ENCODE measurements at regions not wholly inside any gene's neighbourhood (a gene's known extent, or its start where the extent isn't known, plus 50 kb on each side); places are given as distances from the start of the nearest gene placed in this dataset.

DNA sequence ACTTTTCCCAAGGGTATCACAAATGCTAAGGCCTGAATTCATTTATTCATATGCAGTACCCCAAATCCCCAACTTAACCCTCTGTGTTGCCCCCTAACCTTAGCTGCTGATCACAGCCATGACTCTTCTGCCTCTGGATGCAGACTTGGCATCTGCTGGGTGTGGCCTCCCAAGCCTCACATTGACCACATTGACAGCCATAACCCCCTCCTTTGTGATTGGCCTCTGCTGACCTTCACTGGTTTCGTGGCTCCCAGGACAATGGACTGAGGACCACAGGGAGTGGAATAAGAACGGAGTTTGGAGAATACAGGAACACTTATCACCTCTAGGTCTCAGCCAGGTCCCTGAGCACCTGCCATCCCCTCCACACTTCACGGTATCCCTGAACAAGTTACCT lies 123.6 kb upstream of the CPEB2 start:
- H2AFZ ChIP-seq = no peak overlapping the region
- no peak for TF ChIP-seq CTCF (IDR thresholded peaks at IDR 0.05)
- H3K36me3 ChIP-seq (ENCODE audit: control insufficient read depth, insufficient read depth, low read length) = no peaks in the 10 kb centered on the region
- H3K4me1 ChIP-seq = peaks cover 5% of the 10 kb centered on the region
- no peaks in the 10 kb centered on the region for H3K79me2 ChIP-seq
- H3K4me3 ChIP-seq (ENCODE audit: low read depth, low read length) = no peak overlapping the region
- H3K27me3 ChIP-seq (ENCODE audit: control insufficient read depth, insufficient read depth, low read length) = no peaks in the 10 kb centered on the region
- H3K9me3 ChIP-seq (ENCODE audit: control insufficient read depth, low read length) = no peaks in the 10 kb centered on the region
- no peak overlapping the region for H3K9ac ChIP-seq
- H3K4me2 ChIP-seq (ENCODE audit: low read length) = no peak overlapping the region
- H3K27ac ChIP-seq = no peak overlapping the region

- TF ChIP-seq CTCF (IDR thresholded peaks at IDR 0.05) = no peak
- no peak overlapping the region for H3K4me3 ChIP-seq (ENCODE audit: low read depth, low read length)
- no peaks in the 10 kb centered on the region for H3K79me2 ChIP-seq
- no peak overlapping the region for H3K9ac ChIP-seq
- H2AFZ ChIP-seq = no peak overlapping the region
- H3K4me2 ChIP-seq (ENCODE audit: low read length) = no peak overlapping the region
- no peaks in the 10 kb centered on the region for H3K36me3 ChIP-seq (ENCODE audit: control insufficient read depth, insufficient read depth, low read length)
- no peak overlapping the region for H3K27ac ChIP-seq
- no peaks in the 10 kb centered on the region for H3K9me3 ChIP-seq (ENCODE audit: control insufficient read depth, low read length)
- peaks cover 5% of the 10 kb centered on the region for H3K4me1 ChIP-seq
- no peaks in the 10 kb centered on the region for H3K27me3 ChIP-seq (ENCODE audit: control insufficient read depth, insufficient read depth, low read length)
Observed at GRCh38 chr4:14879683-14880082, 122.6 kb upstream of the CPEB2 start.

DNA sequence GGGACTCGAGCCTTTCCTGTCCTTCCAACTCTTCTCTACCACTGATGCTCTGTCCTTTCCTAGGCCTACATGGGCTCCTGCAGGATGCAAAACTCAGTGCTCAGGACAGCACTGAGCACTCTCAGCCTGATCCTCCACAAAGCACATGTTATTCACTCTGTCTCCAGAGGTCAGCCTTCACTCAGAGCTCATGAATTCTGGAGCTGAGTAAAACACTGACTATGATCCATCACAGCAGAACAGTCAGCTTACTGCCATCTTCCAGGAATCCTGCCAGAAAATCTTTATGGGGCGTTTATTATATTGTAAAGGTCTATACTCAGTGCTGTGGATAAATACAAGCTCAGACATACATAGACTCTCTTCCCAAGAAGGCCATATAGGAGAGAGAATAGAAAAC lies 121.5 kb upstream of the CPEB2 start:
- no peaks in the 10 kb centered on the region for H3K27me3 ChIP-seq (ENCODE audit: control insufficient read depth, insufficient read depth, low read length)
- TF ChIP-seq CTCF (IDR thresholded peaks at IDR 0.05) = no peak
- H3K36me3 ChIP-seq (ENCODE audit: control insufficient read depth, insufficient read depth, low read length) = no peaks in the 10 kb centered on the region
- H3K4me1 ChIP-seq = peaks cover 5% of the 10 kb centered on the region
- no peak overlapping the region for H2AFZ ChIP-seq
- H3K27ac ChIP-seq = no peak overlapping the region
- no peak overlapping the region for H3K4me3 ChIP-seq (ENCODE audit: low read depth, low read length)
- no peaks in the 10 kb centered on the region for H3K79me2 ChIP-seq
- no peak overlapping the region for H3K9ac ChIP-seq
- no peak overlapping the region for H3K4me2 ChIP-seq (ENCODE audit: low read length)
- no peaks in the 10 kb centered on the region for H3K9me3 ChIP-seq (ENCODE audit: control insufficient read depth, low read length)

DNA sequence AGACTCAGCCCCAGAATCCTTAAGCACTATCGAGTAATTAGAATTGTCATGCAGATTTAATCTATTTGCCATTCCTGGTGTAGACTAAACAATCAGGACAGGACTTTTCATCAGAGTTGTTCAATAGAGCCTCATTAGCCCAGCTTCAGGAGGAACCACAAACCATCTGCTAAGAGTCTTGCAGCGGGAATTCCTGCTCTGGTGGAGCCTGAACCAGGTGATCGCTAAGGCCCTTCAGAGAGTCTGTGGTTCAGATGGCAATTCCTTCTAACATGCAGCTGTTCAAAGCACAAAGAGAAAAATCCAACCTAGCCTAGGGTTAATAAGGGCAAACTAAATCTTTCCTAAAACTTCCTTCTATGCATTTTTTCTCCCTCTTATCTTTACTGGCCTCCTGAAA lies 119.1 kb upstream of the CPEB2 start:
- Histone ChIP-seq H3K27ac (no peak overlapping the region), H3K9ac (no peak overlapping the region), H3K27me3 (ENCODE audit: control insufficient read depth, insufficient read depth, low read length) (no peaks in the 10 kb centered on the region), H3K9me3 (ENCODE audit: control insufficient read depth, low read length) (no peaks in the 10 kb centered on the region), H3K4me2 (ENCODE audit: low read length) (no peak overlapping the region), H3K79me2 (no peaks in the 10 kb centered on the region), H3K4me1 (peaks cover 5% of the 10 kb centered on the region), H2AFZ (no peak overlapping the region), H3K4me3 (ENCODE audit: low read depth, low read length) (no peak overlapping the region), H3K36me3 (ENCODE audit: control insufficient read depth, insufficient read depth, low read length) (no peaks in the 10 kb centered on the region)
- no peak for TF ChIP-seq CTCF (IDR thresholded peaks at IDR 0.05)

DNA sequence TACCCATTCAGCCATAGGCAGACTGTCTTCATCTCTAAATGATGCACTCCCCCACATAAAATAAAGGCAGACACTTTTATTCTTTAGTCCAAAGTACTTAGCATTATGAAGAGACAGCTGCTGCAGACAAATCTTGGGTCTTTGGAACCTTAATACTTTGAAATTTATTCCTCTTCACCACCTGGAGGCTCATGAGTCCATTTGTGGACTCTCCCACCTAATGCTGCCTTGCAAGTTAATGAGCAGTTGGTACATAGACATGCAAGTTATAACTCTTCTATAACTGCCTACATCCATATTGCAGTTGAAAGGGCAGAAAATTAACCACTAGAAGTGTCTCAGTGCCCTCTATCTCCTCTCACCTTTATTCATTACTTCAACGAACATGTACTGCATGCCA lies 118.6 kb upstream of the CPEB2 start:
- Histone ChIP-seq H3K4me3 (ENCODE audit: low read depth, low read length) (no peak overlapping the region), H3K4me2 (ENCODE audit: low read length) (no peak overlapping the region), H3K9me3 (ENCODE audit: control insufficient read depth, low read length) (no peaks in the 10 kb centered on the region), H3K79me2 (no peaks in the 10 kb centered on the region), H3K9ac (no peak overlapping the region), H3K4me1 (peaks cover 5% of the 10 kb centered on the region), H3K36me3 (ENCODE audit: control insufficient read depth, insufficient read depth, low read length) (no peaks in the 10 kb centered on the region), H2AFZ (no peak overlapping the region), H3K27me3 (ENCODE audit: control insufficient read depth, insufficient read depth, low read length) (no peaks in the 10 kb centered on the region), H3K27ac (no peak overlapping the region)
- TF ChIP-seq CTCF (IDR thresholded peaks at IDR 0.05) = no peak
